ENCODE measurements at regions not wholly inside any gene's neighbourhood (a gene's known extent, or its start where the extent isn't known, plus 50 kb on each side); places are given as distances from the start of the nearest gene placed in this dataset.
"Not testable (repeated sequence)": the region's sequence is repeated elsewhere in the genome, so short reads cannot be mapped to it uniquely, and the experiment has no call there.

DNA sequence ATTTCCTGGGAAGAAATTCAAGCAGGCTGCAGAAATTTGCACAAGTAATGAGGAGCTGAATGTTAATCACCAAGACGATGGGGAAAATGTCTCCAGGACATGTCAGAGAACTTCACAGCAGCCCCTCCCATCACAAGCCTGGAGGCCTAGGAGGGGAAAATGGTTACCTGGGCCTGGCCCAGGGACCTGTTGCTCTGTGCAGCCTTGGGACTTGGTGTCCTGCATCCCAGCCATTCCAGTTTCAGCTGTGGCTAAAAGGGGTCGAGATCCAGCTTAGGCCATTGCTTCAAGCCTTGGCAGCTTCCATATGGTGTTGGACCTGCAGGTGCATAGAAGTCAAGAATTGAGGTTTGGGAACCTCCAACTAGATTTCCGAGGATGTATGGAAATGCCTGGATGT is 59.3 kb upstream of the ENPP6 start:
- not testable (repeated sequence) for TF ChIP-seq CTCF, POLR2AphosphoS5, POLR2A (IDR thresholded peaks at IDR 0.05)
